ENCODE measurements at regions not wholly inside any gene's neighbourhood (a gene's known extent, or its start where the extent isn't known, plus 50 kb on each side); places are given as distances from the start of the nearest gene placed in this dataset.

- TF ChIP-seq, protein P1, sequence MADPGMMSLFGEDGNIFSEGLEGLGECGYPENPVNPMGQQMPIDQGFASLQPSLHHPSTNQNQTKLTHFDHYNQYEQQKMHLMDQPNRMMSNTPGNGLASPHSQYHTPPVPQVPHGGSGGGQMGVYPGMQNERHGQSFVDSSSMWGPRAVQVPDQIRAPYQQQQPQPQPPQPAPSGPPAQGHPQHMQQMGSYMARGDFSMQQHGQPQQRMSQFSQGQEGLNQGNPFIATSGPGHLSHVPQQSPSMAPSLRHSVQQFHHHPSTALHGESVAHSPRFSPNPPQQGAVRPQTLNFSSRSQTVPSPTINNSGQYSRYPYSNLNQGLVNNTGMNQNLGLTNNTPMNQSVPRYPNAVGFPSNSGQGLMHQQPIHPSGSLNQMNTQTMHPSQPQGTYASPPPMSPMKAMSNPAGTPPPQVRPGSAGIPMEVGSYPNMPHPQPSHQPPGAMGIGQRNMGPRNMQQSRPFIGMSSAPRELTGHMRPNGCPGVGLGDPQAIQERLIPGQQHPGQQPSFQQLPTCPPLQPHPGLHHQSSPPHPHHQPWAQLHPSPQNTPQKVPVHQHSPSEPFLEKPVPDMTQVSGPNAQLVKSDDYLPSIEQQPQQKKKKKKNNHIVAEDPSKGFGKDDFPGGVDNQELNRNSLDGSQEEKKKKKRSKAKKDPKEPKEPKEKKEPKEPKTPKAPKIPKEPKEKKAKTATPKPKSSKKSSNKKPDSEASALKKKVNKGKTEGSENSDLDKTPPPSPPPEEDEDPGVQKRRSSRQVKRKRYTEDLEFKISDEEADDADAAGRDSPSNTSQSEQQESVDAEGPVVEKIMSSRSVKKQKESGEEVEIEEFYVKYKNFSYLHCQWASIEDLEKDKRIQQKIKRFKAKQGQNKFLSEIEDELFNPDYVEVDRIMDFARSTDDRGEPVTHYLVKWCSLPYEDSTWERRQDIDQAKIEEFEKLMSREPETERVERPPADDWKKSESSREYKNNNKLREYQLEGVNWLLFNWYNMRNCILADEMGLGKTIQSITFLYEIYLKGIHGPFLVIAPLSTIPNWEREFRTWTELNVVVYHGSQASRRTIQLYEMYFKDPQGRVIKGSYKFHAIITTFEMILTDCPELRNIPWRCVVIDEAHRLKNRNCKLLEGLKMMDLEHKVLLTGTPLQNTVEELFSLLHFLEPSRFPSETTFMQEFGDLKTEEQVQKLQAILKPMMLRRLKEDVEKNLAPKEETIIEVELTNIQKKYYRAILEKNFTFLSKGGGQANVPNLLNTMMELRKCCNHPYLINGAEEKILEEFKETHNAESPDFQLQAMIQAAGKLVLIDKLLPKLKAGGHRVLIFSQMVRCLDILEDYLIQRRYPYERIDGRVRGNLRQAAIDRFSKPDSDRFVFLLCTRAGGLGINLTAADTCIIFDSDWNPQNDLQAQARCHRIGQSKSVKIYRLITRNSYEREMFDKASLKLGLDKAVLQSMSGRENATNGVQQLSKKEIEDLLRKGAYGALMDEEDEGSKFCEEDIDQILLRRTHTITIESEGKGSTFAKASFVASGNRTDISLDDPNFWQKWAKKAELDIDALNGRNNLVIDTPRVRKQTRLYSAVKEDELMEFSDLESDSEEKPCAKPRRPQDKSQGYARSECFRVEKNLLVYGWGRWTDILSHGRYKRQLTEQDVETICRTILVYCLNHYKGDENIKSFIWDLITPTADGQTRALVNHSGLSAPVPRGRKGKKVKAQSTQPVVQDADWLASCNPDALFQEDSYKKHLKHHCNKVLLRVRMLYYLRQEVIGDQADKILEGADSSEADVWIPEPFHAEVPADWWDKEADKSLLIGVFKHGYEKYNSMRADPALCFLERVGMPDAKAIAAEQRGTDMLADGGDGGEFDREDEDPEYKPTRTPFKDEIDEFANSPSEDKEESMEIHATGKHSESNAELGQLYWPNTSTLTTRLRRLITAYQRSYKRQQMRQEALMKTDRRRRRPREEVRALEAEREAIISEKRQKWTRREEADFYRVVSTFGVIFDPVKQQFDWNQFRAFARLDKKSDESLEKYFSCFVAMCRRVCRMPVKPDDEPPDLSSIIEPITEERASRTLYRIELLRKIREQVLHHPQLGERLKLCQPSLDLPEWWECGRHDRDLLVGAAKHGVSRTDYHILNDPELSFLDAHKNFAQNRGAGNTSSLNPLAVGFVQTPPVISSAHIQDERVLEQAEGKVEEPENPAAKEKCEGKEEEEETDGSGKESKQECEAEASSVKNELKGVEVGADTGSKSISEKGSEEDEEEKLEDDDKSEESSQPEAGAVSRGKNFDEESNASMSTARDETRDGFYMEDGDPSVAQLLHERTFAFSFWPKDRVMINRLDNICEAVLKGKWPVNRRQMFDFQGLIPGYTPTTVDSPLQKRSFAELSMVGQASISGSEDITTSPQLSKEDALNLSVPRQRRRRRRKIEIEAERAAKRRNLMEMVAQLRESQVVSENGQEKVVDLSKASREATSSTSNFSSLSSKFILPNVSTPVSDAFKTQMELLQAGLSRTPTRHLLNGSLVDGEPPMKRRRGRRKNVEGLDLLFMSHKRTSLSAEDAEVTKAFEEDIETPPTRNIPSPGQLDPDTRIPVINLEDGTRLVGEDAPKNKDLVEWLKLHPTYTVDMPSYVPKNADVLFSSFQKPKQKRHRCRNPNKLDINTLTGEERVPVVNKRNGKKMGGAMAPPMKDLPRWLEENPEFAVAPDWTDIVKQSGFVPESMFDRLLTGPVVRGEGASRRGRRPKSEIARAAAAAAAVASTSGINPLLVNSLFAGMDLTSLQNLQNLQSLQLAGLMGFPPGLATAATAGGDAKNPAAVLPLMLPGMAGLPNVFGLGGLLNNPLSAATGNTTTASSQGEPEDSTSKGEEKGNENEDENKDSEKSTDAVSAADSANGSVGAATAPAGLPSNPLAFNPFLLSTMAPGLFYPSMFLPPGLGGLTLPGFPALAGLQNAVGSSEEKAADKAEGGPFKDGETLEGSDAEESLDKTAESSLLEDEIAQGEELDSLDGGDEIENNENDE (IDR thresholded peaks at IDR 0.05; ENCODE audit: insufficient replicate concordance, low read length), result no peak
- TF ChIP-seq SIX5 (IDR thresholded peaks at IDR 0.05; ENCODE audit: low read depth, low read length) (no peak), KDM5A (IDR thresholded peaks at IDR 0.05; ENCODE audit: low read length) (no peak), PHF8 (conservative IDR thresholded peaks at IDR 0.05; ENCODE audit: low read depth, low read length) (no peak), MAX (IDR thresholded peaks at IDR 0.05) (no peak), EZH2 (IDR thresholded peaks at IDR 0.05; ENCODE audit: low read depth, low read length, severe bottlenecking) (no peak)
Observed at GRCh38 chr5:42919600-42919999, 107.9 kb upstream of the SELENOP start (continued).
